Lower lobe of right lung (tissue), 2 donors: ENCODE measurements at regions not wholly inside any gene's neighbourhood (a gene's known extent, or its start where the extent isn't known, plus 50 kb on each side); places are given as distances from the start of the nearest gene placed in this dataset.

Experiments used
- ATAC-seq, 2 donors: fragments of 200-7000 bp; cut with Tn5 transposase; one replicate each; pipeline ENCODE4 v1.9.1; 2020 to 2022; ENCODE audit warnings: mild to moderate bottlenecking in 2 of 2, moderate library complexity in 2 of 2
- DNase-seq: peaks from one replicate; pipeline ENCODE4 v3.0.0-alpha.2; 2020
- H3K27ac ChIP-seq: fragments of 200-600 bp; one replicate; pipeline ENCODE4 v1.8.0; 2022
- H3K27me3 ChIP-seq: fragments of 200-600 bp; one replicate; pipeline ENCODE4 v1.8.0; 2022; ENCODE audit warnings: low read depth
- H3K36me3 ChIP-seq: fragments of 200-600 bp; one replicate; pipeline ENCODE4 v1.8.0; 2022; ENCODE audit warnings: mild to moderate bottlenecking
- H3K4me1 ChIP-seq: fragments of 200-600 bp; one replicate; pipeline ENCODE4 v1.8.0; 2022
- H3K4me3 ChIP-seq: fragments of 200-600 bp; one replicate; pipeline ENCODE4 v1.8.0; 2022; ENCODE audit warnings: mild to moderate bottlenecking
- H3K9me3 ChIP-seq: fragments of 200-600 bp; one replicate; pipeline ENCODE4 v1.8.0; 2022
- CTCF ChIP-seq: fragments of 200-600 bp; IDR thresholded peaks from one replicate; pipeline ENCODE4 v1.8.0; 2022; ENCODE audit warnings: antibody characterized with exemption, mild to moderate bottlenecking
- intact Hi-C: fragments of 100-400 bp; cut with DNase I; formaldehyde crosslinking; loops from one replicate; pipeline ENCODE4 v1.11.0; 2022
- donor health status: DM: no; HTN: yes; CAD: no; lungs with severe emphysema.

- Histone ChIP-seq H3K27me3 (no peaks in the 10 kb centered on the region), H3K4me1 (no peaks in the 10 kb centered on the region), H3K9me3 (no peaks in the 10 kb centered on the region), H3K36me3 (no peaks in the 10 kb centered on the region), H3K4me3 (no peak overlapping the region), H3K27ac (no peak overlapping the region)
- intact Hi-C loops, result no loop called here
- no peak for ATAC-seq
- no peak for DNase-seq
- TF ChIP-seq CTCF, result no peak
Measured at GRCh38 chr4:121248747-121249146, 84.6 kb upstream of the TNIP3 start.

DNA sequence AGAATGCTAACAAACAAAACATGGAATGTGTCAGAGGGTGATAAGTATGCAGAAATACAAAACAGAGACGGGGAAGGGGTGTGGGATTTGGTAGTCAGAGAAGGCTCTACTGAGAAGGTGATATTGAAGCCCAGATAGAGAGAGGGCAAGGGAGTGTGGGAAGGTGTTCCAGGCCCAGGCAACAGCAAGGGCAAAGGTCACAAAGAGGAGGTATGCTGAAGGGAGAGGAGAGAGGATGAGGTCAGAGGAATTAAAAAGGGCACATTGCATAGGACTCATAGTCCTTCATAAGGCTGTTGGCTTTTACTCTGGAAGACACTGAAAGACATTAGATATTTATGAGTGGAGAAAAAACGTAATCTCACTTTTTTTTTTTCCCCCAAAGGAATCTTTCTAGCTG lies 82.6 kb upstream of the TNIP3 start:
- ATAC-seq (no peak), DNase-seq (no peak)
- H3K36me3 ChIP-seq, result no peaks in the 10 kb centered on the region
- no peak for TF ChIP-seq CTCF
- no peak overlapping the region for H3K27ac ChIP-seq
- intact Hi-C loops, result no loop called here
- H3K4me3 ChIP-seq, result no peak overlapping the region
- H3K27me3 ChIP-seq, result no peaks in the 10 kb centered on the region
- no peaks in the 10 kb centered on the region for H3K4me1 ChIP-seq
- H3K9me3 ChIP-seq, result no peaks in the 10 kb centered on the region

DNA sequence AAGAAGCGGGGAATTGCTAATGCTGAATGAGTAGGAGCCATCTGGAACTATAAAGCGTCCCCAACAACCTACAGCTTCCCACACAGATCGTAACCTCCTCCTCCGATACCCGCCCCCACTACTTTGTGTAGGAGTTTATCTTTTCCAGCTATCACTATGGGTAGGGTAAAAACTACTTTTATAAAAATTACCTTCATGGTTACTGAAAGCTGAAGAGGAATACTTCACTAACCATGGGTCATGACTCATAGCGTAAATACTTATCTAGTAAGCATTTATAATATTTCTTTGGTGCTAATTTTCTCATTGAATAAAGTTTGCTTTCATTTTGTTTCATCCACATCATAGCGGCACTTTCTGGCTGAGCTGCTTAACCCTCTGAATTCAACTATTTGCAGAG lies 79.4 kb upstream of the TNIP3 start:
- DNase-seq (no peak), ATAC-seq (peak in 1 of 2 donors; percentile 69)
- Histone ChIP-seq H3K4me3 (peak overlapping the region; percentile 15), H3K36me3 (no peaks in the 10 kb centered on the region), H3K4me1 (no peaks in the 10 kb centered on the region), H3K27ac (no peak overlapping the region), H3K9me3 (no peaks in the 10 kb centered on the region), H3K27me3 (no peaks in the 10 kb centered on the region)
- intact Hi-C loops, result no loop called here
- TF ChIP-seq CTCF, result no peak

DNA sequence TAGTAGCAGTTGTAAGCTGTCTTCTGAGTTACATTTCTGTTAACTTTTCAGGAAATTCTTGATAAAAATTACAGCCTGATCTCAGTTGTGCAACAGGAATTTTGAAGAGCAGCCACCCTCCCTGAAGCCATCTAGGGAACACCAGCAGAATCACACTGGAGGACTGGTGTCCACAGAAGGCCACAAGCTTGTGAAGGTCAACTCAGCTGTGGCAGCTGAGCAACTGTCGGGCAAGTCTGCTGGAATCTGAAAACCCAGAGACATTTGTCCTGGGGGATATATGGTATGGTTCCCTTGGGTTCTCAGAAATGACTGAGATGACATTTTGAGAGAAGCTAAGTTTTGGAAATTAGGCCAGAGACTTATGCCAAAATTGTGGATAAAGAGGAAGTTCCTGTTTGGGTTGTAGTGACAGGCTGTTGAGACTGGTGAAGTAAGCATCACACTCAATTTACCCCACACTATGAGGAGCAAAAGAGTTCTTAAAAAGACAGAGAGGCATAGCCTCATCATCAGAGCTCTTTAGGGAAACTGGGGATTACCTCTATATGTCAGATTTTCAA lies 78.1 kb upstream of the TNIP3 start:
- H3K9me3 ChIP-seq, result no peaks in the 10 kb centered on the region
- no peak overlapping the region for H3K27ac ChIP-seq
- no peak overlapping the region for H3K4me3 ChIP-seq
- no peaks in the 10 kb centered on the region for H3K27me3 ChIP-seq
- DNase-seq (no peak), ATAC-seq (peak; percentile 21 to 46)
- no peaks in the 10 kb centered on the region for H3K4me1 ChIP-seq
- TF ChIP-seq CTCF, result no peak
- no peaks in the 10 kb centered on the region for H3K36me3 ChIP-seq
- intact Hi-C loops, result no loop called here

- no peak for TF ChIP-seq CTCF
- no peak overlapping the region for H3K4me3 ChIP-seq
- DNase-seq (no peak), ATAC-seq (no peak)
- no peaks in the 10 kb centered on the region for H3K4me1 ChIP-seq
- H3K27ac ChIP-seq, result no peak overlapping the region
- H3K27me3 ChIP-seq, result no peaks in the 10 kb centered on the region
- intact Hi-C loops, result no loop called here
- H3K9me3 ChIP-seq, result no peaks in the 10 kb centered on the region
- no peaks in the 10 kb centered on the region for H3K36me3 ChIP-seq
Measured at GRCh38 chr4:121239951-121240350, 75.8 kb upstream of the TNIP3 start.

DNA sequence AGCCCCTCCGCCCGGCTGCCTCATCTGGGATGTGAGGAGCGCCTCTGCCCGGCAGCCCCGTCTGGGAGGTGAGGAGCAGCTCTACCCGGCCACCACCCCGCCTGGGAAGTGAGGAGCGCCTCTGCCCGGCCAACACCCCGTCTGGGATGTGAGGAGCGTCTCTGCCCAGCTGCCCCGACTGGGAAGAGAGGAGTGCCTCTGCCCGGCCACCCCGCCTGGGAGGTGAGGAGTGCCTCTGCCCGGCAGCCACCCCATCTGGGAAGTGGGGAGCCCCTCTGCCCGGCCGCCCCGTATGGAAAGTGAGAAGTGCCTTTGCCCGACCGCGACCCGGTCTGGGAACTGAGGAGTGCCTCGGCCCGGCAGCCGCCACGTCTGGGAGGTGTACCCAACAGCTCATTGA lies 74.3 kb upstream of the TNIP3 start:
- no peaks in the 10 kb centered on the region for H3K9me3 ChIP-seq
- no peaks in the 10 kb centered on the region for H3K27me3 ChIP-seq
- intact Hi-C loops, result no loop called here
- ATAC-seq (no peak), DNase-seq (no peak)
- no peak overlapping the region for H3K4me3 ChIP-seq
- no peaks in the 10 kb centered on the region for H3K36me3 ChIP-seq
- H3K27ac ChIP-seq, result no peak overlapping the region
- H3K4me1 ChIP-seq, result no peaks in the 10 kb centered on the region
- TF ChIP-seq CTCF, result no peak
